ENCODE measurements at regions not wholly inside any gene's neighbourhood (a gene's known extent, or its start where the extent isn't known, plus 50 kb on each side); places are given as distances from the start of the nearest gene placed in this dataset.

DNA sequence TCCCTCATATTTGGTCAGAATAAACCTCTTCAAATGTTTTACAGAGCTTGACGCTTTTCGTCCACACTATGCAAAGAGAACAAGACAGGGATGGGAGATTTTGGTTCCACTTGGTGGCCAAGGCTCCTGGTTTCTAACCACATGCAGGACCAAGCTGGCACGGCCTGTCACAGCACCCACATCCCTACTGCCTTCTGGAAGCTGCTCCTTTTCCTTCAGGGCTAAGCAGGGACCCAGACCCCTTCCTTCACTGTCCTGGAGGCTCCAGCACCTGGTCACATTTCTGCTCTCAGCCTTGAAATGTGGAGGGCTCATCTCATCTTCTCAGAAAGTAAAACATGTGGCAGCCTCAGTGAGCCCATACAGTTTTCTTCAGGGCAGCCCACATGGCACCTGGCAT, 50.4 kb upstream of the ARHGEF7 start:
- Histone ChIP-seq H3K79me2 (ENCODE audit: control insufficient read depth, insufficient read depth, low read length) (no peaks in the 10 kb centered on the region), H3K36me3 (ENCODE audit: control insufficient read depth in 2 of 2, extremely low read depth in 1 of 2, insufficient read depth in 2 of 2, low read length in 2 of 2) (no peaks in the 10 kb centered on the region), H3K9me3 (ENCODE audit: control insufficient read depth, low read depth, low read length) (no peaks in the 10 kb centered on the region), H3K4me1 (ENCODE audit: control insufficient read depth, extremely low read depth, insufficient read depth, low read length) (no peaks in the 10 kb centered on the region), H3K9ac (ENCODE audit: control insufficient read depth, extremely low read depth, insufficient read depth, low read length) (no peak overlapping the region), H3K4me2 (ENCODE audit: control insufficient read depth, extremely low read depth, insufficient read depth, low read depth, low read length) (no peak overlapping the region), H4K20me1 (ENCODE audit: control insufficient read depth, extremely low read depth, insufficient read depth, low read length) (no peaks in the 10 kb centered on the region), H3K9me1 (ENCODE audit: control insufficient read depth, extremely low read depth, insufficient read depth, low read length) (no peaks in the 10 kb centered on the region), H2AFZ (ENCODE audit: control insufficient read depth, low read length) (no peak overlapping the region), H3K27ac (ENCODE audit: control insufficient read depth, insufficient read depth, low read length) (no peak overlapping the region), H3K4me3 (ENCODE audit: control insufficient read depth in 2 of 3, extremely low read depth in 1 of 3, insufficient read depth in 2 of 3, low read depth in 1 of 3, low read length in 3 of 3) (no peak overlapping the region), H3K27me3 (ENCODE audit: control insufficient read depth, extremely low read depth, insufficient read depth, low read length) (peaks cover 3% of the 10 kb centered on the region)
- FAIRE-seq (no peak), DNase-seq (ENCODE audit: low read depth, low spot score) (no peak)
- dilution Hi-C loops (cut with MboI; ENCODE audit: extremely low pct_ligation_motif_present, low sequenced_read_pairs): no loop called here
- TF ChIP-seq, protein P1, sequence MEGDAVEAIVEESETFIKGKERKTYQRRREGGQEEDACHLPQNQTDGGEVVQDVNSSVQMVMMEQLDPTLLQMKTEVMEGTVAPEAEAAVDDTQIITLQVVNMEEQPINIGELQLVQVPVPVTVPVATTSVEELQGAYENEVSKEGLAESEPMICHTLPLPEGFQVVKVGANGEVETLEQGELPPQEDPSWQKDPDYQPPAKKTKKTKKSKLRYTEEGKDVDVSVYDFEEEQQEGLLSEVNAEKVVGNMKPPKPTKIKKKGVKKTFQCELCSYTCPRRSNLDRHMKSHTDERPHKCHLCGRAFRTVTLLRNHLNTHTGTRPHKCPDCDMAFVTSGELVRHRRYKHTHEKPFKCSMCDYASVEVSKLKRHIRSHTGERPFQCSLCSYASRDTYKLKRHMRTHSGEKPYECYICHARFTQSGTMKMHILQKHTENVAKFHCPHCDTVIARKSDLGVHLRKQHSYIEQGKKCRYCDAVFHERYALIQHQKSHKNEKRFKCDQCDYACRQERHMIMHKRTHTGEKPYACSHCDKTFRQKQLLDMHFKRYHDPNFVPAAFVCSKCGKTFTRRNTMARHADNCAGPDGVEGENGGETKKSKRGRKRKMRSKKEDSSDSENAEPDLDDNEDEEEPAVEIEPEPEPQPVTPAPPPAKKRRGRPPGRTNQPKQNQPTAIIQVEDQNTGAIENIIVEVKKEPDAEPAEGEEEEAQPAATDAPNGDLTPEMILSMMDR (optimal IDR thresholded peaks at IDR 0.05 in 1 of 3, IDR thresholded peaks at IDR 0.05 in 1 of 3, conservative IDR thresholded peaks at IDR 0.05 in 1 of 3; ENCODE audit: extremely low read depth in 1 of 3, insufficient read depth in 2 of 3, low read length in 3 of 3): no peak
- no peak for TF ChIP-seq EZH2 (IDR thresholded peaks at IDR 0.05; ENCODE audit: low read length)

- Histone ChIP-seq H3K4me3 (ENCODE audit: control insufficient read depth in 2 of 3, extremely low read depth in 1 of 3, insufficient read depth in 2 of 3, low read depth in 1 of 3, low read length in 3 of 3) (no peak overlapping the region), H3K27ac (ENCODE audit: control insufficient read depth, insufficient read depth, low read length) (no peak overlapping the region), H3K9me3 (ENCODE audit: control insufficient read depth, low read depth, low read length) (no peaks in the 10 kb centered on the region), H3K9ac (ENCODE audit: control insufficient read depth, extremely low read depth, insufficient read depth, low read length) (no peak overlapping the region), H3K36me3 (ENCODE audit: control insufficient read depth in 2 of 2, extremely low read depth in 1 of 2, insufficient read depth in 2 of 2, low read length in 2 of 2) (no peaks in the 10 kb centered on the region), H3K4me1 (ENCODE audit: control insufficient read depth, extremely low read depth, insufficient read depth, low read length) (no peaks in the 10 kb centered on the region), H3K79me2 (ENCODE audit: control insufficient read depth, insufficient read depth, low read length) (no peaks in the 10 kb centered on the region), H3K27me3 (ENCODE audit: control insufficient read depth, extremely low read depth, insufficient read depth, low read length) (no peaks in the 10 kb centered on the region), H3K9me1 (ENCODE audit: control insufficient read depth, extremely low read depth, insufficient read depth, low read length) (no peaks in the 10 kb centered on the region), H2AFZ (ENCODE audit: control insufficient read depth, low read length) (no peak overlapping the region), H3K4me2 (ENCODE audit: control insufficient read depth, extremely low read depth, insufficient read depth, low read depth, low read length) (no peak overlapping the region), H4K20me1 (ENCODE audit: control insufficient read depth, extremely low read depth, insufficient read depth, low read length) (no peaks in the 10 kb centered on the region)
- FAIRE-seq (no peak), DNase-seq (ENCODE audit: low read depth, low spot score) (no peak)
- TF ChIP-seq, protein P1 (optimal IDR thresholded peaks at IDR 0.05 in 1 of 3, IDR thresholded peaks at IDR 0.05 in 1 of 3, conservative IDR thresholded peaks at IDR 0.05 in 1 of 3; ENCODE audit: extremely low read depth in 1 of 3, insufficient read depth in 2 of 3, low read length in 3 of 3): no peak
- no peak for TF ChIP-seq EZH2 (IDR thresholded peaks at IDR 0.05; ENCODE audit: low read length)
- dilution Hi-C loops (cut with MboI; ENCODE audit: extremely low pct_ligation_motif_present, low sequenced_read_pairs): no loop called here
Measured at GRCh38 chr13:111062966-111063365, 52.1 kb upstream of the ARHGEF7 start.
